WTC11 (cell line): ENCODE measurements at regions not wholly inside any gene's neighbourhood (a gene's known extent, or its start where the extent isn't known, plus 50 kb on each side); places are given as distances from the start of the nearest gene placed in this dataset.
A peak's percentile ranks its signal among the peaks of the same experiment; 100 is the strongest.

Experiments used
- ATAC-seq: fragments of 200-7000 bp; cut with Tn5 transposase; 2 replicates; pipeline ENCODE4 v1.10.0; 2021; ENCODE audit warnings: mild to moderate bottlenecking, moderate library complexity
- CTCF ChIA-PET: fragments of 300-600 bp; sonication (Branson Sonifier 250); formaldehyde crosslinking; loops from one replicate; lab custom pipeline; 2021; ENCODE audit warnings: antibody characterized with exemption; lab: Charles Lee
- POLR2A ChIA-PET: fragments of 350-600 bp; sonication (Branson Sonifier 250); formaldehyde crosslinking; loops from one replicate; lab custom pipeline; 2021; ENCODE audit warnings: antibody characterized with exemption; lab: Charles Lee
- DNase-seq: peaks from one replicate; pipeline ENCODE4 v3.0.0; 2021; ENCODE audit warnings: low spot score
- H3K27ac Mint-ChIP-seq: 2 replicates; pipeline ENCODE4 v1.8.0; 2021; ENCODE audit warnings: mixed read lengths
- H3K27me3 Mint-ChIP-seq: 2 replicates; pipeline ENCODE4 v1.8.0; 2021; ENCODE audit warnings: low read depth, mild to moderate bottlenecking, moderate library complexity, mixed read lengths
- H3K36me3 Mint-ChIP-seq: 2 replicates; pipeline ENCODE4 v1.8.0; 2021; ENCODE audit warnings: mixed read lengths
- H3K4me1 Mint-ChIP-seq: 2 replicates; pipeline ENCODE4 v1.8.0; 2022; ENCODE audit warnings: mixed read lengths
- H3K4me3 Mint-ChIP-seq: 2 replicates; pipeline ENCODE4 v1.8.0; 2021; ENCODE audit warnings: mild to moderate bottlenecking, moderate library complexity, mixed read lengths
- H3K9me3 Mint-ChIP-seq: 2 replicates; pipeline ENCODE4 v1.8.0; 2021; ENCODE audit warnings: mixed read lengths
- ATF3 ChIP-seq: sonication (generic); formaldehyde crosslinking; conservative IDR thresholded peaks from 2 replicates; pipeline ENCODE4 v1.8.1; 2022; ENCODE audit warnings: mild to moderate bottlenecking, missing genetic modification reagents
- CREB1 ChIP-seq: sonication (generic); formaldehyde crosslinking; IDR thresholded peaks from 2 replicates; pipeline ENCODE4 v1.8.0; 2023; ENCODE audit warnings: mild to moderate bottlenecking, missing genetic modification reagents
- ELF4 ChIP-seq: sonication (generic); formaldehyde crosslinking; IDR thresholded peaks from 2 replicates; pipeline ENCODE4 v1.8.1; 2022; ENCODE audit warnings: low read depth, mild to moderate bottlenecking, moderate library complexity, missing genetic modification reagents
- GRHL2 ChIP-seq: fragments of 250-450 bp; sonication (Bioruptor Pico); IDR thresholded peaks from 2 replicates; pipeline ENCODE4 v1.8.0; 2022; ENCODE audit warnings: mild to moderate bottlenecking, moderate library complexity; ENCODE audit not compliant: insufficient replicate concordance, severe bottlenecking
- SP1 ChIP-seq: sonication (generic); formaldehyde crosslinking; conservative IDR thresholded peaks from 2 replicates; pipeline ENCODE4 v1.8.1; 2022; ENCODE audit warnings: missing genetic modification reagents
- TCF7 ChIP-seq: sonication (generic); formaldehyde crosslinking; IDR thresholded peaks from 2 replicates; pipeline ENCODE4 v1.8.0; 2022; ENCODE audit warnings: mild to moderate bottlenecking, low read depth, missing genetic modification reagents, moderate library complexity
- ZBTB21 ChIP-seq: sonication (generic); formaldehyde crosslinking; IDR thresholded peaks from 2 replicates; pipeline ENCODE4 v1.8.1; 2023; ENCODE audit warnings: mild to moderate bottlenecking, missing genetic modification reagents, borderline replicate concordance
- ZNF263 ChIP-seq: sonication (generic); formaldehyde crosslinking; IDR thresholded peaks from 2 replicates; pipeline ENCODE4 v1.8.1; 2022; ENCODE audit warnings: low read depth, mild to moderate bottlenecking, moderate library complexity, missing genetic modification reagents
- ZNF396 ChIP-seq: fragments of 250-450 bp; sonication (Bioruptor Pico); IDR thresholded peaks from 2 replicates; pipeline ENCODE4 v1.8.0; 2021; ENCODE audit warnings: mild to moderate bottlenecking, moderate library complexity, borderline replicate concordance
- ZNF416 ChIP-seq: fragments of 250-450 bp; sonication (Bioruptor Pico); IDR thresholded peaks from 2 replicates; pipeline ENCODE4 v1.9.0; 2021; ENCODE audit warnings: mild to moderate bottlenecking, inconsistent platforms
- ZNF532 ChIP-seq: fragments of 250-450 bp; sonication (Bioruptor Pico); IDR thresholded peaks from 2 replicates; pipeline ENCODE4 v1.9.0; 2021; ENCODE audit warnings: mild to moderate bottlenecking, borderline replicate concordance
- ZSCAN18 ChIP-seq: fragments of 250-450 bp; sonication (Bioruptor Pico); IDR thresholded peaks from 2 replicates; pipeline ENCODE4 v2.1.2; 2022; ENCODE audit warnings: mild to moderate bottlenecking, moderate library complexity
- TF ChIP-seq, protein P1 (sequence below): sonication (generic); formaldehyde crosslinking; IDR thresholded peaks from 2 replicates; pipeline ENCODE4 v1.8.1; 2023; ENCODE audit warnings: mild to moderate bottlenecking, missing genetic modification reagents
- TF ChIP-seq, protein P2 (sequence below): sonication (generic); formaldehyde crosslinking; IDR thresholded peaks from 2 replicates; pipeline ENCODE4 v1.8.1; 2023; ENCODE audit warnings: mild to moderate bottlenecking, missing genetic modification reagents, borderline replicate concordance
- TF ChIP-seq, protein P3 (sequence below): fragments of 250-450 bp; sonication (Bioruptor Pico); conservative IDR thresholded peaks from 2 replicates; pipeline ENCODE4 v1.9.0; 2021; ENCODE audit warnings: mild to moderate bottlenecking

DNA sequence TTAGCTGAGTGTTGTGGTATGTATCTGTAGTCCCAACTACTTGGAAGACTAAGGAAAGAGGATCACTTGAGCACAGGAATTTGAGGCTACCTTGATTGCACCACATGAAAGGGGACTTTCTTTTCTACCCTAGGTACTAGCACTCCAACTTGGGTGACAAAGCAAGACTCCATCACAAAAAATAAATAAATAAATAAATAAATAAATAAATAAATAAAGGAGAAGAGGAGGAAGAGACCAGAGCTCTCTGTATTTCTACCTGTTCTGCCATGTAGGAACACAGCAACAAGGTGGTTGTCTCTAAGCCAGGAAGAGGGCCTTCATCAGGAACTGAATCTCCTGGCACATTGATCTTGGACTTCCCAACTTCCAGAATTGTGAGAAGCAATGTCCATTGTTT is 118.6 kb downstream of the HMHB1 start (continued):
- TF ChIP-seq ATF3, result no peak
- TF ChIP-seq ZNF416 (CRISPR knock-in tag), result no peak
- TF ChIP-seq ELF4 (CRISPR knock-in tag), result no peak
- no peak for TF ChIP-seq ZSCAN18 (CRISPR knock-in tag)
- TF ChIP-seq ZNF396 (CRISPR knock-in tag), result no peak
- TF ChIP-seq ZNF532 (CRISPR knock-in tag), result no peak
- TF ChIP-seq GRHL2 (CRISPR knock-in tag), result no peak
- TF ChIP-seq SP1 (CRISPR knock-in tag), result no peak
- TF ChIP-seq, protein P1, sequence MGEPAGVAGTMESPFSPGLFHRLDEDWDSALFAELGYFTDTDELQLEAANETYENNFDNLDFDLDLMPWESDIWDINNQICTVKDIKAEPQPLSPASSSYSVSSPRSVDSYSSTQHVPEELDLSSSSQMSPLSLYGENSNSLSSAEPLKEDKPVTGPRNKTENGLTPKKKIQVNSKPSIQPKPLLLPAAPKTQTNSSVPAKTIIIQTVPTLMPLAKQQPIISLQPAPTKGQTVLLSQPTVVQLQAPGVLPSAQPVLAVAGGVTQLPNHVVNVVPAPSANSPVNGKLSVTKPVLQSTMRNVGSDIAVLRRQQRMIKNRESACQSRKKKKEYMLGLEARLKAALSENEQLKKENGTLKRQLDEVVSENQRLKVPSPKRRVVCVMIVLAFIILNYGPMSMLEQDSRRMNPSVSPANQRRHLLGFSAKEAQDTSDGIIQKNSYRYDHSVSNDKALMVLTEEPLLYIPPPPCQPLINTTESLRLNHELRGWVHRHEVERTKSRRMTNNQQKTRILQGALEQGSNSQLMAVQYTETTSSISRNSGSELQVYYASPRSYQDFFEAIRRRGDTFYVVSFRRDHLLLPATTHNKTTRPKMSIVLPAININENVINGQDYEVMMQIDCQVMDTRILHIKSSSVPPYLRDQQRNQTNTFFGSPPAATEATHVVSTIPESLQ (CRISPR knock-in tag), result no peak
- no peak for TF ChIP-seq CREB1 (CRISPR knock-in tag)
- TF ChIP-seq, protein P2, sequence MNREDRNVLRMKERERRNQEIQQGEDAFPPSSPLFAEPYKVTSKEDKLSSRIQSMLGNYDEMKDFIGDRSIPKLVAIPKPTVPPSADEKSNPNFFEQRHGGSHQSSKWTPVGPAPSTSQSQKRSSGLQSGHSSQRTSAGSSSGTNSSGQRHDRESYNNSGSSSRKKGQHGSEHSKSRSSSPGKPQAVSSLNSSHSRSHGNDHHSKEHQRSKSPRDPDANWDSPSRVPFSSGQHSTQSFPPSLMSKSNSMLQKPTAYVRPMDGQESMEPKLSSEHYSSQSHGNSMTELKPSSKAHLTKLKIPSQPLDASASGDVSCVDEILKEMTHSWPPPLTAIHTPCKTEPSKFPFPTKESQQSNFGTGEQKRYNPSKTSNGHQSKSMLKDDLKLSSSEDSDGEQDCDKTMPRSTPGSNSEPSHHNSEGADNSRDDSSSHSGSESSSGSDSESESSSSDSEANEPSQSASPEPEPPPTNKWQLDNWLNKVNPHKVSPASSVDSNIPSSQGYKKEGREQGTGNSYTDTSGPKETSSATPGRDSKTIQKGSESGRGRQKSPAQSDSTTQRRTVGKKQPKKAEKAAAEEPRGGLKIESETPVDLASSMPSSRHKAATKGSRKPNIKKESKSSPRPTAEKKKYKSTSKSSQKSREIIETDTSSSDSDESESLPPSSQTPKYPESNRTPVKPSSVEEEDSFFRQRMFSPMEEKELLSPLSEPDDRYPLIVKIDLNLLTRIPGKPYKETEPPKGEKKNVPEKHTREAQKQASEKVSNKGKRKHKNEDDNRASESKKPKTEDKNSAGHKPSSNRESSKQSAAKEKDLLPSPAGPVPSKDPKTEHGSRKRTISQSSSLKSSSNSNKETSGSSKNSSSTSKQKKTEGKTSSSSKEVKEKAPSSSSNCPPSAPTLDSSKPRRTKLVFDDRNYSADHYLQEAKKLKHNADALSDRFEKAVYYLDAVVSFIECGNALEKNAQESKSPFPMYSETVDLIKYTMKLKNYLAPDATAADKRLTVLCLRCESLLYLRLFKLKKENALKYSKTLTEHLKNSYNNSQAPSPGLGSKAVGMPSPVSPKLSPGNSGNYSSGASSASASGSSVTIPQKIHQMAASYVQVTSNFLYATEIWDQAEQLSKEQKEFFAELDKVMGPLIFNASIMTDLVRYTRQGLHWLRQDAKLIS (CRISPR knock-in tag), result no peak
- no peak for TF ChIP-seq TCF7 (CRISPR knock-in tag)
- TF ChIP-seq, all 79 proteins: peak for 0

GRCh38 chr5:143931476-143931875 is 119.5 kb downstream of the HMHB1 start:
- peaks cover 34% of the 10 kb centered on the region for H3K9me3 Mint-ChIP-seq
- peaks cover 31% of the 10 kb centered on the region for H3K36me3 Mint-ChIP-seq
- ATAC-seq (no peak; the same call in 1 of the 2 replicates), DNase-seq (no peak)
- no peak overlapping the region for H3K4me3 Mint-ChIP-seq
- no peaks in the 10 kb centered on the region for H3K27me3 Mint-ChIP-seq
- TF ChIP-seq ZBTB21 (no peak), ATF3 (no peak), ZNF263 (CRISPR knock-in tag) (peak; percentile 31; the same call in 1 of the 2 replicates)
- TF ChIP-seq, protein P3, sequence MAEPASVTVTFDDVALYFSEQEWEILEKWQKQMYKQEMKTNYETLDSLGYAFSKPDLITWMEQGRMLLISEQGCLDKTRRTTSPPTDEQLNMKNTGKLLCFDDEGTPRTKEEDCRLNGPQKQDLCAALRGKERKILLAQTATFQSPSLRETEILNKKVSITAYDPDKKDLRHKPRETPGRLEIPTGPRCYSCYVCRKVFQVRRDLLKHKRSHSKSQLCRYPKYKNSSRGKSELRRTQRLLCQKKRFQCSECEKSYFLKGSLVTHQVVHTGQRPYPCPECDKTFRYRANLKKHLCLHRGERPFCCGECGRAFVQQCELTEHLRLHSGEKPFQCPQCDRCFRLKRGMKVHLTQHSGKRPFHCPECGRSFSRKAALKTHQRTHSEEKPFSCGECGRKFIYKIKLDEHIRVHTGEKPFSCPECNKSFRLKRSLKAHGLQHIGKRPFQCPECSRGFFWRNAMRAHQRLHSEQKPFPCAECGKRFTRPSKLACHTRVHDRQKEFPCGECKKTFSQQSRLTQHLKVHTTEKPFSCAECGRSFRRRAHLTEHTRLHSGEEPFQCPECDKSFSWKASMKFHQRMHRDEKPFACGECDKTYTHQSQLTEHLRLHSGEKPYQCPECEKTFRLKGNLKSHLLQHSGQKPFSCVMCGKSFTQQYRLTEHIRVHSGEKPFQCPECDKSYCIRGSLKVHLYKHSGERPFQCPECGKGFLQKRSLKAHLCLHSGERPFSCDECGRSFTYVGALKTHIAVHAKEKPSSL (CRISPR knock-in tag), result no peak
- ChIA-PET CTCF (no interaction called here), POLR2A (no interaction called here)
- no peak overlapping the region; the same call in 1 of the 2 replicates for H3K27ac Mint-ChIP-seq
- peaks cover 24% of the 10 kb centered on the region for H3K4me1 Mint-ChIP-seq
